PFSK-1 (cell line): ENCODE measurements at regions not wholly inside any gene's neighbourhood (a gene's known extent, or its start where the extent isn't known, plus 50 kb on each side); places are given as distances from the start of the nearest gene placed in this dataset.

ENCODE experiments used
- FOXP2 ChIP-seq: optimal IDR thresholded peaks from 2 replicates; pipeline ENCODE3; 2011; ENCODE audit warnings: borderline replicate concordance, control low read depth, inconsistent platforms; ENCODE audit not compliant: insufficient read depth; ENCODE audit errors: extremely low read length, extremely low read depth
- POLR2AphosphoS5 ChIP-seq: IDR thresholded peaks from 2 replicates; pipeline ENCODE4 v1.6.1; 2012; ENCODE audit warnings: low read depth, mild to moderate bottlenecking, control low read depth, low read length, moderate library complexity
- REST ChIP-seq, 2 experiments: IDR thresholded peaks; 2 replicates each; pipeline versions ENCODE4 v1.6.1 to v1.8.0; 2011 to 2012; ENCODE audit warnings: low read depth in 2 of 2, low read length in 2 of 2, control low read depth in 1 of 2, inconsistent platforms in 1 of 2, mild to moderate bottlenecking in 1 of 2, moderate library complexity in 1 of 2; ENCODE audit not compliant: insufficient read depth in 1 of 2
- SIN3A ChIP-seq: IDR thresholded peaks from 2 replicates; pipeline ENCODE4 v1.6.1; 2012; ENCODE audit warnings: mild to moderate bottlenecking, low read length, moderate library complexity, borderline replicate concordance; ENCODE audit not compliant: insufficient read depth
- TAF1 ChIP-seq: IDR thresholded peaks from 2 replicates; pipeline ENCODE4 v1.6.1; 2012; ENCODE audit warnings: low read length, control low read depth, borderline replicate concordance; ENCODE audit not compliant: insufficient read depth

- TF ChIP-seq TAF1: no peak
- no peak for TF ChIP-seq SIN3A
- TF ChIP-seq POLR2AphosphoS5: no peak
- TF ChIP-seq REST (IDR thresholded peaks at IDR 0.05; ENCODE audit: insufficient read depth in 1 of 2, low read depth in 2 of 2, low read length in 2 of 2): no peak
- TF ChIP-seq FOXP2: no peak
Measured at GRCh38 chr5:92637247-92637646, 943.8 kb downstream of the NR2F1-AS1 start.

GRCh38 chr5:92635001-92635461 is 946.0 kb downstream of the NR2F1-AS1 start:
- TF ChIP-seq REST (IDR thresholded peaks at IDR 0.05; ENCODE audit: insufficient read depth in 1 of 2, low read depth in 2 of 2, low read length in 2 of 2) (no peak), FOXP2 (no peak), TAF1 (no peak), POLR2AphosphoS5 (no peak), SIN3A (no peak)

GRCh38 chr5:92633875-92634487 is 947.0 kb downstream of the NR2F1-AS1 start:
- TF ChIP-seq SIN3A (no peak), TAF1 (no peak), FOXP2 (no peak), REST (IDR thresholded peaks at IDR 0.05; ENCODE audit: insufficient read depth in 1 of 2, low read depth in 2 of 2, low read length in 2 of 2) (no peak), POLR2AphosphoS5 (no peak)

GRCh38 chr5:92633176-92633575 is 947.8 kb downstream of the NR2F1-AS1 start:
- TF ChIP-seq REST (IDR thresholded peaks at IDR 0.05; ENCODE audit: insufficient read depth in 1 of 2, low read depth in 2 of 2, low read length in 2 of 2) (no peak), SIN3A (no peak), TAF1 (no peak), FOXP2 (no peak), POLR2AphosphoS5 (no peak)

- TF ChIP-seq SIN3A (no peak), POLR2AphosphoS5 (no peak), FOXP2 (no peak), TAF1 (no peak), REST (IDR thresholded peaks at IDR 0.05; ENCODE audit: insufficient read depth in 1 of 2, low read depth in 2 of 2, low read length in 2 of 2) (no peak)
Measured at GRCh38 chr5:92629574-92629973, 951.4 kb downstream of the NR2F1-AS1 start.
